ENCODE measurements at regions not wholly inside any gene's neighbourhood (a gene's known extent, or its start where the extent isn't known, plus 50 kb on each side); places are given as distances from the start of the nearest gene placed in this dataset.

DNA sequence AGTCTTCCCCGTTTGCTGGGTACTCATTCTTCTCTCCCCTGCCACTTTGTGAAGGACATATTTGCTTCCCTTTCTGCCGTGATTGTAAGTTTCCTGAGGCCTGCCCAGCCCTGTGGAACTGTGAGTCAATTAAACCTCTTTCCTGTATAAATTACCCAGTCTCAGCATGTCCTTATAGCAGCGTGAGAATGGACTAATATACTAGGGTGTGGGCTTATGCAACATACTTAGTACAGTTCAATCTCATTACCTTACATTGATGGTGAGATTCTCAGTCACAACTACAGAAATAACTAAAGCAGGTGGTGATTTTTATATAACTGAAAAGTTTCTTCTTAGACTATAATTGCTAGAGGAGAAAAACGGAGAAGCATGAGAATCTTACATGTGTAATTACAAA, 237.9 kb upstream of the MMADHC start:
- Histone ChIP-seq H3K4me3 (no peak overlapping the region), H3K36me3 (no peaks in the 10 kb centered on the region), H3K9me3 (replicated peaks) (peaks cover 14% of the 10 kb centered on the region), H3K4me1 (no peaks in the 10 kb centered on the region), H3K27ac (replicated peaks) (no peak overlapping the region), H3K27me3 (ENCODE audit: low read depth) (no peaks in the 10 kb centered on the region)
- intact Hi-C loops (cut with micrococcal nuclease) = no loop called here
- DNase-seq = no peak
- TF ChIP-seq, protein P1, sequence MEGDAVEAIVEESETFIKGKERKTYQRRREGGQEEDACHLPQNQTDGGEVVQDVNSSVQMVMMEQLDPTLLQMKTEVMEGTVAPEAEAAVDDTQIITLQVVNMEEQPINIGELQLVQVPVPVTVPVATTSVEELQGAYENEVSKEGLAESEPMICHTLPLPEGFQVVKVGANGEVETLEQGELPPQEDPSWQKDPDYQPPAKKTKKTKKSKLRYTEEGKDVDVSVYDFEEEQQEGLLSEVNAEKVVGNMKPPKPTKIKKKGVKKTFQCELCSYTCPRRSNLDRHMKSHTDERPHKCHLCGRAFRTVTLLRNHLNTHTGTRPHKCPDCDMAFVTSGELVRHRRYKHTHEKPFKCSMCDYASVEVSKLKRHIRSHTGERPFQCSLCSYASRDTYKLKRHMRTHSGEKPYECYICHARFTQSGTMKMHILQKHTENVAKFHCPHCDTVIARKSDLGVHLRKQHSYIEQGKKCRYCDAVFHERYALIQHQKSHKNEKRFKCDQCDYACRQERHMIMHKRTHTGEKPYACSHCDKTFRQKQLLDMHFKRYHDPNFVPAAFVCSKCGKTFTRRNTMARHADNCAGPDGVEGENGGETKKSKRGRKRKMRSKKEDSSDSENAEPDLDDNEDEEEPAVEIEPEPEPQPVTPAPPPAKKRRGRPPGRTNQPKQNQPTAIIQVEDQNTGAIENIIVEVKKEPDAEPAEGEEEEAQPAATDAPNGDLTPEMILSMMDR (IDR thresholded peaks at IDR 0.05; ENCODE audit: borderline replicate concordance) = no peak

DNA sequence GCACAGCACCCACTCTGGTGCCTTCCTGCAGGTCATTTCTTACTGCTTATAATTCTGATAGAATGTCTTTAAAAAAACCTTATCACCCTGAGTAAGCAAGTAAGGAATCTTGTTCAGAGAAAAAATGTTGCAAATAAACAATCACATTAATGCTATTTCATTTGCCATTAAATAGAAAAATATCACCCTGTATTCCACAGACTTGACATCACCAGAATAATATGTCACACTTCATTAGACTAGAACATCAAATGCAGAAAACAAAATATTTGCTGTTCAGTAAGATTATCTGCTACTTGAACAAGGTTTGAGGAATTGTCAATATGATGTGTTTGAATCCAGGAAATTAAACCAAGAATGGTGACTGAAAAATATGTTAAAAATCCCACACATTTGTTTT, 236.6 kb upstream of the MMADHC start:
- H3K9me3 ChIP-seq (replicated peaks) = peaks cover 2% of the 10 kb centered on the region
- DNase-seq = no peak
- H3K4me3 ChIP-seq = no peak overlapping the region

DNA sequence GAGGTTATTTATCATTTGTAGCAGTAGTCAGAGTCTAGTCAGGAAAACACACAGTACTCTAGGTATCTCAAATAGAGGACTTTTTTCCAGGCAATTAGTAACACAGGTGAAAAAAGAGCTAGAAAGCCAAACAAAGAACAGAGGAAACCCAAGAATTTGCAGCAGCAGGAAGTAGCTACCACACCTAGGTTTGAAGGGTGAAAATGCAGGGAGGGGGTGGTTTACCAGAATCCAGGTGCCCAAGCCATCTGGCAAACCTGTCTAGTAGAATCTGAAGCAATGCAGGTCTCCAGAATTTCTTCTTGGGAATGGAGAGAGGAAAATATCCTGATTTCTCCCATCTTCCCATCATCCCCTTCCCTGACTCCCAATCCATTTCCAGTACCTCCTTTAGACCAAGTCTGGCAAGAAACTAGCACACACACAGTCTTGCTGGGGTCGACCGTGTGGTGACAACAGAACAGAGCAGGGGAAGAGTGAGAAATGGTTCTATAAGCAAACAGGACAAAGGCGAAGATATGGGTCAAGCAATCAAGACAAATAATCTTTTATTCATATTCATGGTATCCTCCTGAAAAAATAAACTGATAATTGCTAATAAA, 231.9 kb upstream of the MMADHC start:
- TF ChIP-seq, protein P1 (IDR thresholded peaks at IDR 0.05; ENCODE audit: borderline replicate concordance) = no peak
- intact Hi-C loops (cut with micrococcal nuclease) = no loop called here
- no peaks in the 10 kb centered on the region for H3K4me1 ChIP-seq
- no peak for DNase-seq
- H3K27me3 ChIP-seq (ENCODE audit: low read depth) = no peaks in the 10 kb centered on the region
- H3K27ac ChIP-seq (replicated peaks) = no peak overlapping the region
- no peaks in the 10 kb centered on the region for H3K36me3 ChIP-seq
- no peaks in the 10 kb centered on the region for H3K9me3 ChIP-seq (replicated peaks)
- no peak overlapping the region for H3K4me3 ChIP-seq

More for the DNA sequence above, 236.6 kb upstream of the MMADHC start:
- no peaks in the 10 kb centered on the region for H3K27me3 ChIP-seq (ENCODE audit: low read depth)
- no peaks in the 10 kb centered on the region for H3K4me1 ChIP-seq
- TF ChIP-seq, protein P1 (IDR thresholded peaks at IDR 0.05; ENCODE audit: borderline replicate concordance) = no peak
- no peaks in the 10 kb centered on the region for H3K36me3 ChIP-seq
- H3K27ac ChIP-seq (replicated peaks) = no peak overlapping the region
- intact Hi-C loops (cut with micrococcal nuclease) = no loop called here

DNA sequence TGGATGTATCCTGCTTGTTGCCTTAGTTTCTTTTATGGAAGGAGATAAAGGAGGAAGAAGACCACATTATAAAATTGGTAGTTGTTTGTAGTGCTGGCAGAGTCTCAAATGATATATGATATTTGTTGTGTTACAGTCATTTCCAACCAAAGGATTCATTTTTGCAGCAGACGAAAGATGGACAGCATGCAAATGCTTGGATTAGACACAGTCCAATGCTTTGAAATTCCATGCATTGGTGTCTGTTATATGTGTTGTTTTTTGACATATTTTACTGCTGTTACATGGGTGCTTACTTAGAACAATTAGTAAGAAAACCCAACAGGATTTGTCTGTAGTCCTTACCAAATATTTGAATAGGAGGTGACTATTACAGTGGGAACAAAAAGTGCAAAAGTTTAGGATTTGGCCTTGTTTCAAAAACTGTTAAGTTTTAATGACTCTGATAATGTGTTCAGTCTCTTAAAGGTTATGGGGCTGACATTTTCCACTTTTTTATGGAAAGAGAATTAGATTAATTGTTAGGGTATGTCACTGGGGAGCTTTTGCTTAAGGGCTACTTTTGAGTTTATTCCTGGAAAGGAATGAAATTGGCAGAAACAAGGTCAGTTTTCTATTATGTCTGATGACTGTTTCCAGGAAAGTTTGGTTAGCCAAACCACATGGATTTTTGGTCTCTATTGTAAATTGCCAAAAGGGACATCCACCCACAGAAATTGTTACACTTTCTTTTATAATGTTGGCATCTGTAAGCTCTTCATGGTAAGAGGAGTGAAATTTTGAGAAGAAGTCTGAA, 229.4 kb upstream of the MMADHC start:
- TF ChIP-seq, protein P1 (IDR thresholded peaks at IDR 0.05; ENCODE audit: borderline replicate concordance) = no peak
- no peak overlapping the region for H3K4me3 ChIP-seq
- DNase-seq = no peak
- no peaks in the 10 kb centered on the region for H3K4me1 ChIP-seq
- H3K27me3 ChIP-seq (ENCODE audit: low read depth) = no peaks in the 10 kb centered on the region
- no peak overlapping the region for H3K27ac ChIP-seq (replicated peaks)
- no peaks in the 10 kb centered on the region for H3K9me3 ChIP-seq (replicated peaks)
- intact Hi-C loops (cut with micrococcal nuclease) = no loop called here
- no peaks in the 10 kb centered on the region for H3K36me3 ChIP-seq

DNA sequence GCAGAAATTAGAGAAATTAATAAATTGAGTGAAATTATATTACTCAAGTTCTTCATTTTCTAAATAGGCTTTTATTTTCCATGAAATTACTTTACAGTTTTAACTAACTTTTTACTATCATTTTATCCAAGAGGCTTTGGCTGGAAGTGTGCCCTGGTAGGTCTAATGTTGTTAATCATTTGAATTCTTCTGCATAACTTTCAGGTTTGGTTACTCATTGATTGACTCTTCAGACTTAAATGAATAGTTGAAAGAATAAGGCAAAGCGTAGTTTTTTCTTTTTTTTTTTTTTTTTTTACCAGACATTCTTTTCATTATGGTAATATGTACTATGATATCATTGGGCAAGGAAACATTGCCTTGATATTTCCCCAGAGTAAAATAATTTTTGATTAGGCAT, 228.4 kb upstream of the MMADHC start:
- H3K9me3 ChIP-seq (replicated peaks) = no peaks in the 10 kb centered on the region
- intact Hi-C loops (cut with micrococcal nuclease) = no loop called here
- H3K27ac ChIP-seq (replicated peaks) = no peak overlapping the region
- H3K27me3 ChIP-seq (ENCODE audit: low read depth) = no peaks in the 10 kb centered on the region
- no peaks in the 10 kb centered on the region for H3K36me3 ChIP-seq
- no peak for DNase-seq
- H3K4me3 ChIP-seq = no peak overlapping the region
- TF ChIP-seq, protein P1 (IDR thresholded peaks at IDR 0.05; ENCODE audit: borderline replicate concordance) = no peak
- H3K4me1 ChIP-seq = no peaks in the 10 kb centered on the region
